ENCODE measurements at regions not wholly inside any gene's neighbourhood (a gene's known extent, or its start where the extent isn't known, plus 50 kb on each side); places are given as distances from the start of the nearest gene placed in this dataset.

GRCh38 chr3:175916191-175916934 is 1057.2 kb downstream of the NAALADL2 start:
- DNase-seq = no peak

GRCh38 chr3:175914785-175915184 is 1055.7 kb downstream of the NAALADL2 start:
- DNase-seq = no peak

GRCh38 chr3:175913286-175913685 is 1054.2 kb downstream of the NAALADL2 start:
- DNase-seq = no peak

- DNase-seq = no peak
Observed at GRCh38 chr3:175911937-175912336, 1052.8 kb downstream of the NAALADL2 start.

GRCh38 chr3:175902226-175902625 is 1043.1 kb downstream of the NAALADL2 start:
- DNase-seq = no peak

GRCh38 chr3:175898194-175898593 is 1039.1 kb downstream of the NAALADL2 start:
- no peak for DNase-seq

- peak; percentile 5 for DNase-seq
Observed at GRCh38 chr3:175896655-175897054, 1037.5 kb downstream of the NAALADL2 start.

- DNase-seq = no peak
Observed at GRCh38 chr3:175895731-175896130, 1036.6 kb downstream of the NAALADL2 start.

- no peak for DNase-seq
Observed at GRCh38 chr3:175893566-175893965, 1034.4 kb downstream of the NAALADL2 start.

GRCh38 chr3:175890066-175890465 is 1030.9 kb downstream of the NAALADL2 start:
- no peak for DNase-seq

- no peak for DNase-seq
Observed at GRCh38 chr3:175885231-175885766, 1026.2 kb downstream of the NAALADL2 start.

- DNase-seq = no peak
Observed at GRCh38 chr3:175879417-175879816, 1020.3 kb downstream of the NAALADL2 start.

- no peak for DNase-seq
Observed at GRCh38 chr3:175869404-175869803, 1010.3 kb downstream of the NAALADL2 start.

GRCh38 chr3:175868626-175869025 is 1009.5 kb downstream of the NAALADL2 start:
- no peak for DNase-seq

GRCh38 chr3:175865724-175866123 is 1006.6 kb downstream of the NAALADL2 start:
- DNase-seq = no peak

- no peak for DNase-seq
Observed at GRCh38 chr3:175861916-175862315, 1002.8 kb downstream of the NAALADL2 start.
